ENCODE measurements at regions not wholly inside any gene's neighbourhood (a gene's known extent, or its start where the extent isn't known, plus 50 kb on each side); places are given as distances from the start of the nearest gene placed in this dataset.

- DNase-seq (ENCODE audit: low spot score): no peak
Measured at GRCh38 chr11:122173587-122173986, 57.6 kb upstream of the BLID start.

GRCh38 chr11:122173074-122173450 lies 57.0 kb upstream of the BLID start:
- DNase-seq (ENCODE audit: low spot score): no peak

GRCh38 chr11:122172352-122173073 lies 56.5 kb upstream of the BLID start:
- DNase-seq (ENCODE audit: low spot score): no peak

GRCh38 chr11:122170815-122171475 lies 54.9 kb upstream of the BLID start:
- DNase-seq (ENCODE audit: low spot score): no peak

- DNase-seq (ENCODE audit: low spot score): no peak
Measured at GRCh38 chr11:122168218-122168617, 52.2 kb upstream of the BLID start.

GRCh38 chr11:122167100-122167499 lies 51.1 kb upstream of the BLID start:
- DNase-seq (ENCODE audit: low spot score): no peak

- DNase-seq (ENCODE audit: low spot score): no peak
Measured at GRCh38 chr11:122165607-122166371, 49.8 kb upstream of the BLID start.
